ENCODE measurements at regions not wholly inside any gene's neighbourhood (a gene's known extent, or its start where the extent isn't known, plus 50 kb on each side); places are given as distances from the start of the nearest gene placed in this dataset.
"Not testable (repeated sequence)": the region's sequence is repeated elsewhere in the genome, so short reads cannot be mapped to it uniquely, and the experiment has no call there.

GRCh38 chr9:87029905-87030304 is 82.6 kb upstream of the GAS1 start:
- Mint-ChIP-seq H3K4me1 (no peaks in the 10 kb centered on the region), H3K4me3 (no peak overlapping the region), H3K27me3 (peaks cover 12% of the 10 kb centered on the region), H3K27ac (no peak overlapping the region), H3K36me3 (no peaks in the 10 kb centered on the region), H3K9me3 (peaks cover 3% of the 10 kb centered on the region)
- no peak for ATAC-seq

- no peak for ATAC-seq
- no peak overlapping the region for H3K4me3 Mint-ChIP-seq
These were observed 87.5 kb upstream of the GAS1 start for GRCh38 chr9:87034841-87035240.

GRCh38 chr9:87035879-87036278 is 88.6 kb upstream of the GAS1 start:
- Mint-ChIP-seq H3K9me3 (no peaks in the 10 kb centered on the region), H3K4me3 (no peak overlapping the region), H3K36me3 (no peaks in the 10 kb centered on the region), H3K4me1 (no peaks in the 10 kb centered on the region), H3K27me3 (peaks cover 12% of the 10 kb centered on the region), H3K27ac (no peak overlapping the region)
- no peak for ATAC-seq

More at GRCh38 chr9:87034841-87035240, 87.5 kb upstream of the GAS1 start:
- no peaks in the 10 kb centered on the region for H3K9me3 Mint-ChIP-seq
- H3K4me1 Mint-ChIP-seq, result no peaks in the 10 kb centered on the region
- peaks cover 12% of the 10 kb centered on the region for H3K27me3 Mint-ChIP-seq
- no peaks in the 10 kb centered on the region for H3K36me3 Mint-ChIP-seq
- H3K27ac Mint-ChIP-seq, result no peak overlapping the region

- Mint-ChIP-seq H3K4me1 (no peaks in the 10 kb centered on the region), H3K9me3 (no peaks in the 10 kb centered on the region), H3K4me3 (no peak overlapping the region), H3K27me3 (peaks cover 15% of the 10 kb centered on the region), H3K36me3 (no peaks in the 10 kb centered on the region), H3K27ac (no peak overlapping the region)
- no peak for ATAC-seq
These were observed 89.2 kb upstream of the GAS1 start for GRCh38 chr9:87036506-87036905.

GRCh38 chr9:87039809-87040392 is 92.6 kb upstream of the GAS1 start:
- ATAC-seq, result no peak
- Mint-ChIP-seq H3K36me3 (no peaks in the 10 kb centered on the region), H3K27me3 (peaks cover 9% of the 10 kb centered on the region), H3K9me3 (no peaks in the 10 kb centered on the region), H3K27ac (no peak overlapping the region), H3K4me3 (no peak overlapping the region), H3K4me1 (no peaks in the 10 kb centered on the region)

GRCh38 chr9:87040410-87041009 is 93.2 kb upstream of the GAS1 start:
- Mint-ChIP-seq H3K9me3 (no peaks in the 10 kb centered on the region), H3K4me3 (no peak overlapping the region), H3K27ac (no peak overlapping the region), H3K27me3 (peaks cover 9% of the 10 kb centered on the region), H3K36me3 (no peaks in the 10 kb centered on the region), H3K4me1 (no peaks in the 10 kb centered on the region)
- no peak for ATAC-seq

GRCh38 chr9:87041553-87042235 is 94.4 kb upstream of the GAS1 start:
- not testable (repeated sequence) for H3K9me3 Mint-ChIP-seq, H3K27me3 Mint-ChIP-seq, H3K4me1 Mint-ChIP-seq, ATAC-seq, H3K4me3 Mint-ChIP-seq, H3K27ac Mint-ChIP-seq, H3K36me3 Mint-ChIP-seq

GRCh38 chr9:87049929-87050608 is 102.8 kb upstream of the GAS1 start:
- H3K4me1 Mint-ChIP-seq, H3K4me3 Mint-ChIP-seq, H3K36me3 Mint-ChIP-seq, ATAC-seq, H3K27ac Mint-ChIP-seq, H3K9me3 Mint-ChIP-seq, H3K27me3 Mint-ChIP-seq: not testable (repeated sequence)

- Mint-ChIP-seq H3K27ac (no peak overlapping the region), H3K4me3 (no peak overlapping the region), H3K36me3 (no peaks in the 10 kb centered on the region), H3K27me3 (no peaks in the 10 kb centered on the region), H3K4me1 (no peaks in the 10 kb centered on the region), H3K9me3 (peaks cover 4% of the 10 kb centered on the region)
- no peak for ATAC-seq
These were observed 107.8 kb upstream of the GAS1 start for GRCh38 chr9:87054999-87055686.

- no peak overlapping the region for H3K27ac Mint-ChIP-seq
- H3K4me1 Mint-ChIP-seq, result no peaks in the 10 kb centered on the region
- ATAC-seq, result no peak
- H3K9me3 Mint-ChIP-seq, result peaks cover 4% of the 10 kb centered on the region
- no peaks in the 10 kb centered on the region for H3K27me3 Mint-ChIP-seq
- H3K4me3 Mint-ChIP-seq, result no peak overlapping the region
- H3K36me3 Mint-ChIP-seq, result no peaks in the 10 kb centered on the region
These were observed 112.5 kb upstream of the GAS1 start for GRCh38 chr9:87059772-87060171.

GRCh38 chr9:87062746-87063145 is 115.4 kb upstream of the GAS1 start:
- H3K27me3 Mint-ChIP-seq, result no peaks in the 10 kb centered on the region
- H3K36me3 Mint-ChIP-seq, result no peaks in the 10 kb centered on the region
- no peak overlapping the region for H3K4me3 Mint-ChIP-seq
- no peaks in the 10 kb centered on the region for H3K4me1 Mint-ChIP-seq
- H3K27ac Mint-ChIP-seq, result no peak overlapping the region
- ATAC-seq, result no peak
- peaks cover 6% of the 10 kb centered on the region for H3K9me3 Mint-ChIP-seq

- no peak overlapping the region for H3K4me3 Mint-ChIP-seq
- H3K27me3 Mint-ChIP-seq, result no peaks in the 10 kb centered on the region
- H3K4me1 Mint-ChIP-seq, result no peaks in the 10 kb centered on the region
- ATAC-seq, result no peak
- no peaks in the 10 kb centered on the region for H3K36me3 Mint-ChIP-seq
- H3K27ac Mint-ChIP-seq, result no peak overlapping the region
- H3K9me3 Mint-ChIP-seq, result peaks cover 2% of the 10 kb centered on the region
These were observed 115.9 kb upstream of the GAS1 start for GRCh38 chr9:87063246-87063645.

- Mint-ChIP-seq H3K4me3 (no peak overlapping the region), H3K36me3 (no peaks in the 10 kb centered on the region), H3K4me1 (no peaks in the 10 kb centered on the region), H3K27ac (no peak overlapping the region), H3K27me3 (no peaks in the 10 kb centered on the region), H3K9me3 (peaks cover 2% of the 10 kb centered on the region)
- no peak for ATAC-seq
These were observed 116.6 kb upstream of the GAS1 start for GRCh38 chr9:87063871-87064270.

GRCh38 chr9:87064311-87064710 is 117.0 kb upstream of the GAS1 start:
- Mint-ChIP-seq H3K4me3 (no peak overlapping the region), H3K4me1 (no peaks in the 10 kb centered on the region), H3K9me3 (peaks cover 2% of the 10 kb centered on the region), H3K27ac (no peak overlapping the region), H3K27me3 (no peaks in the 10 kb centered on the region), H3K36me3 (no peaks in the 10 kb centered on the region)
- ATAC-seq, result no peak

- Mint-ChIP-seq H3K4me3 (no peak overlapping the region), H3K36me3 (no peaks in the 10 kb centered on the region), H3K27me3 (no peaks in the 10 kb centered on the region), H3K27ac (no peak overlapping the region), H3K4me1 (no peaks in the 10 kb centered on the region), H3K9me3 (peaks cover 2% of the 10 kb centered on the region)
- ATAC-seq, result no peak
These were observed 118.7 kb upstream of the GAS1 start for GRCh38 chr9:87065981-87066380.
